ENCODE measurements at regions not wholly inside any gene's neighbourhood (a gene's known extent, or its start where the extent isn't known, plus 50 kb on each side); places are given as distances from the start of the nearest gene placed in this dataset.

GRCh38 chr7:88666626-88667025, 92.9 kb upstream of the ZNF804B start:
- Histone ChIP-seq H3K27ac (no peak overlapping the region), H3K4me1 (no peaks in the 10 kb centered on the region), H3K27me3 (no peaks in the 10 kb centered on the region), H3K9me3 (no peaks in the 10 kb centered on the region), H3K36me3 (no peaks in the 10 kb centered on the region), H3K9ac (ENCODE audit: low read depth in 2 of 2, low read length in 2 of 2) (no peak overlapping the region), H3K4me3 (no peak overlapping the region)
- DNase-seq, result no peak
- intact Hi-C loops (cut with DNase I), result no loop called here
- TF ChIP-seq, protein P1, sequence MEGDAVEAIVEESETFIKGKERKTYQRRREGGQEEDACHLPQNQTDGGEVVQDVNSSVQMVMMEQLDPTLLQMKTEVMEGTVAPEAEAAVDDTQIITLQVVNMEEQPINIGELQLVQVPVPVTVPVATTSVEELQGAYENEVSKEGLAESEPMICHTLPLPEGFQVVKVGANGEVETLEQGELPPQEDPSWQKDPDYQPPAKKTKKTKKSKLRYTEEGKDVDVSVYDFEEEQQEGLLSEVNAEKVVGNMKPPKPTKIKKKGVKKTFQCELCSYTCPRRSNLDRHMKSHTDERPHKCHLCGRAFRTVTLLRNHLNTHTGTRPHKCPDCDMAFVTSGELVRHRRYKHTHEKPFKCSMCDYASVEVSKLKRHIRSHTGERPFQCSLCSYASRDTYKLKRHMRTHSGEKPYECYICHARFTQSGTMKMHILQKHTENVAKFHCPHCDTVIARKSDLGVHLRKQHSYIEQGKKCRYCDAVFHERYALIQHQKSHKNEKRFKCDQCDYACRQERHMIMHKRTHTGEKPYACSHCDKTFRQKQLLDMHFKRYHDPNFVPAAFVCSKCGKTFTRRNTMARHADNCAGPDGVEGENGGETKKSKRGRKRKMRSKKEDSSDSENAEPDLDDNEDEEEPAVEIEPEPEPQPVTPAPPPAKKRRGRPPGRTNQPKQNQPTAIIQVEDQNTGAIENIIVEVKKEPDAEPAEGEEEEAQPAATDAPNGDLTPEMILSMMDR (IDR thresholded peaks at IDR 0.05), result no peak

- DNase-seq, result no peak
- Histone ChIP-seq H3K4me3 (no peak overlapping the region), H3K27ac (no peak overlapping the region), H3K4me1 (no peaks in the 10 kb centered on the region), H3K36me3 (no peaks in the 10 kb centered on the region), H3K9me3 (no peaks in the 10 kb centered on the region), H3K27me3 (no peaks in the 10 kb centered on the region), H3K9ac (ENCODE audit: low read depth in 2 of 2, low read length in 2 of 2) (no peak overlapping the region)
- TF ChIP-seq, protein P1 (IDR thresholded peaks at IDR 0.05), result no peak
- intact Hi-C loops (cut with DNase I), result no loop called here
These were observed 93.5 kb upstream of the ZNF804B start for GRCh38 chr7:88665892-88666514.

DNA sequence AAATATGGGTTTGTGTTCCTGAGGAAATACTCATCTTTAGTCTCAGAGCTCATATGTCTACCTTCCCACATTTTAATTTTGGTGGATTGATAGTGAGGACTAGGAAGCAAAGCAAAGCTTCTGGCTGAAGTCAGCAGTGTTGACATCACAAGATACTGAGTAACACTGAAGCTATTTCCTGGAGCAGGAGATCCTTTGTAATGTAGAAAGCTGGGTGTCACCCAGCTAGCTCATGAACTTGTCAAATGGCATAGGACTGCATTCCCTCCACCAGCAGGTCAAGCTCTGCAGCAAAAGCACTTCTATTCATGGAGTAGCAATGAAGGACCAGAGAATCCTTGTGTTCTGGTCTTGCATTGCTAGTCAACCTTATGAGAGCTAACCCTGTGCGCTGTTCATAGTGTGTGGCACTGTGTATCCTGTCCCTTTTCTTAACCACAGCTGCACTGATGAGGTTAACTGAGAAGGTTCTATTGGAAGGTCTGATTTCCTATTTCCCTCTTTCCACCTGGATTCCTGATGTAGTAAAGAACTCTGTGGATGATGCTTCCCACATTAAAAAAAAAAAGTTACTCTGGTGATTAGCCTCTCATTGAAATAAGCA, 94.8 kb upstream of the ZNF804B start:
- Histone ChIP-seq H3K27me3 (no peaks in the 10 kb centered on the region), H3K9ac (ENCODE audit: low read depth in 2 of 2, low read length in 2 of 2) (no peak overlapping the region), H3K9me3 (no peaks in the 10 kb centered on the region), H3K4me1 (no peaks in the 10 kb centered on the region), H3K4me3 (no peak overlapping the region), H3K27ac (no peak overlapping the region), H3K36me3 (no peaks in the 10 kb centered on the region)
- no peak for DNase-seq
- intact Hi-C loops (cut with DNase I), result no loop called here
- TF ChIP-seq, protein P1 (IDR thresholded peaks at IDR 0.05), result no peak

- TF ChIP-seq, protein P1 (IDR thresholded peaks at IDR 0.05), result no peak
- H3K9ac ChIP-seq (ENCODE audit: low read depth in 2 of 2, low read length in 2 of 2), result no peak overlapping the region
- H3K9me3 ChIP-seq, result no peaks in the 10 kb centered on the region
- no peaks in the 10 kb centered on the region for H3K4me1 ChIP-seq
- intact Hi-C loops (cut with DNase I), result no loop called here
- no peak for DNase-seq
- no peaks in the 10 kb centered on the region for H3K27me3 ChIP-seq
- H3K27ac ChIP-seq, result no peak overlapping the region
- H3K4me3 ChIP-seq, result no peak overlapping the region
- H3K36me3 ChIP-seq, result no peaks in the 10 kb centered on the region
These were observed 97.6 kb upstream of the ZNF804B start for GRCh38 chr7:88661921-88662320.

DNA sequence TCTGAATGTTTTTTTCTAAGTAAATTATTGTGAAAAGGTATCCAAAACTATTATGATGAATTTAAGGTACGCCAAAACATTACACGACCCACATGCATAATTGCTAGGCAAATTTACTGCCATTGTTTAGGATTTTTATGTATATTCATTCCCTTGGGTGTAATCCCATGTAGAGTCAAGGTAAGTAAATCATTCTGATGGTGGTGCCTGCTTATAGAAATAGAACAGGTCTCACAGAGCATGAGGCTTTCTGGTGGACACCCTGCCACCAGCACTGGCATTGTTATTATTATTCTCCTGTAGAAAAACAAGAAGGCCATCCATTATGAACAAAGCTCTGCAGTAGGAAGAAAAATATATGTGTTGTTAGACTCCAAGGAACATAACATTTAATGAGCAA, 111.7 kb upstream of the ZNF804B start:
- no peaks in the 10 kb centered on the region for H3K9me3 ChIP-seq
- no peak overlapping the region for H3K9ac ChIP-seq (ENCODE audit: low read depth in 2 of 2, low read length in 2 of 2)
- intact Hi-C loops (cut with DNase I), result no loop called here
- TF ChIP-seq, protein P1 (IDR thresholded peaks at IDR 0.05), result no peak
- no peak overlapping the region for H3K27ac ChIP-seq
- no peak for DNase-seq
- no peaks in the 10 kb centered on the region for H3K36me3 ChIP-seq
- H3K4me1 ChIP-seq, result no peaks in the 10 kb centered on the region
- H3K27me3 ChIP-seq, result no peaks in the 10 kb centered on the region
- no peak overlapping the region for H3K4me3 ChIP-seq
